HepG2 (cell line): ENCODE measurements at regions not wholly inside any gene's neighbourhood (a gene's known extent, or its start where the extent isn't known, plus 50 kb on each side); places are given as distances from the start of the nearest gene placed in this dataset.

Source experiments
- GABPB1 ChIP-seq: IDR thresholded peaks from 2 replicates; pipeline ENCODE4 v1.6.1; 2016; ENCODE audit warnings: mild to moderate bottlenecking, missing genetic modification reagents, moderate library complexity, missing compliant biosample characterization
- NONO ChIP-seq, 2 experiments: fragments of 450-650 bp in 1 of 2; sonication (generic) in 1 of 2; formaldehyde crosslinking in 1 of 2; IDR thresholded peaks in 1 of 2; conservative IDR thresholded peaks in 1 of 2; 2 replicates each; pipeline versions ENCODE4 v1.6.1 to v1.8.0; 2017 to 2022; ENCODE audit warnings: mild to moderate bottlenecking in 1 of 2, missing genetic modification reagents in 1 of 2, moderate library complexity in 1 of 2
- THAP11 ChIP-seq: IDR thresholded peaks from 2 replicates; pipeline ENCODE4 v1.6.1; 2016; ENCODE audit warnings: missing biosample characterization, missing genetic modification reagents
- ZSCAN20 ChIP-seq: sonication (generic); formaldehyde crosslinking; IDR thresholded peaks from 2 replicates; pipeline ENCODE4 v1.4.0; 2020; ENCODE audit warnings: missing genetic modification reagents, mild to moderate bottlenecking, borderline replicate concordance

DNA sequence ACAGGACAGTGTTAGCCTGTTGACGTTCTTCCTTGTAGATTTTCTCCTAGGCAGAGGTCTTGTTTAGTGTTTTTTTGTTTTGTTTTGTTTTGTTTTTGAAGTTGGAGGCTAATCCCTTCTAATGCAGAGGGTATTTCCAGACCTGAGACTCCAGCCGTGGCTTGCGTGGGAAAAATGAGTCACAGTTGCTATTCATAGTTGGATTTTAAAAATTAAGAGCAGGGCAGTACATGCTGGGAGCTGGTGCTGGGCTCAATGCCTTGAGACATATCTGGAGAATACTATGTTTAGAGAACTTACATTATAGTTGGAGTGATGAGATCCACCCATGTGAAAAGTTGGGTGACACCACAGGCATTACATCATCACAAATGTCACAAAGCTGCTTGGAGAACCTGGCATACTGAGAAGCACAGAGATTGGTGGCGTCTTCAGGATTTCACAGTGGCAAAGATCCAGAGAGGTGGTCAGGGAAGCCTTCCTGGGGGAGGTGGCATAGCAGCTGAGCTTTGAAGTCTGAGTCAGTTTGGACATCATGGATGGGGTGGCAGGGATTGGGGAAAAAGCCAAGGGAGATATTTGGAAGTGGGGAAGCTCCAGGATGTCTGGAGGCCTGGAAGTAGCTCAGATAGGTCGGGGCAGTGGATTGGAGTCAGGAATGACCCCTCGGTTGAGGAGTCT, 249.4 kb downstream of the LOXHD1 start:
- TF ChIP-seq THAP11 (CRISPR knock-in tag): no peak
- no peak for TF ChIP-seq GABPB1 (CRISPR knock-in tag)
- no peak for TF ChIP-seq ZSCAN20 (CRISPR knock-in tag)
- TF ChIP-seq NONO (IDR thresholded peaks at IDR 0.05): no peak
- no peak for TF ChIP-seq NONO (CRISPR knock-in tag; conservative IDR thresholded peaks at IDR 0.05)
